Glutamatergic neuron (in vitro differentiated cells): ENCODE measurements at regions not wholly inside any gene's neighbourhood (a gene's known extent, or its start where the extent isn't known, plus 50 kb on each side); places are given as distances from the start of the nearest gene placed in this dataset.
"Not testable (repeated sequence)": the region's sequence is repeated elsewhere in the genome, so short reads cannot be mapped to it uniquely, and the experiment has no call there.

Experiments
- DNase-seq: peaks from one replicate; pipeline ENCODE4 v3.0.0; 2022
- H3K27ac Mint-ChIP-seq: one replicate; pipeline ENCODE4 v1.8.0; 2020; ENCODE audit warnings: mild to moderate bottlenecking, mixed read lengths, inconsistent platforms; ENCODE audit not compliant: unreplicated experiment
- H3K27me3 Mint-ChIP-seq: one replicate; pipeline ENCODE4 v1.8.0; 2020; ENCODE audit warnings: mild to moderate bottlenecking, moderate library complexity, mixed read lengths, inconsistent platforms; ENCODE audit not compliant: unreplicated experiment
- H3K36me3 Mint-ChIP-seq: one replicate; pipeline ENCODE4 v1.8.0; 2020; ENCODE audit warnings: mild to moderate bottlenecking, mixed read lengths, inconsistent platforms; ENCODE audit not compliant: unreplicated experiment
- H3K4me1 Mint-ChIP-seq: one replicate; pipeline ENCODE4 v1.8.0; 2020; ENCODE audit warnings: mild to moderate bottlenecking, low read depth, mixed read lengths, inconsistent platforms; ENCODE audit not compliant: unreplicated experiment
- H3K4me3 Mint-ChIP-seq: one replicate; pipeline ENCODE4 v1.8.0; 2020; ENCODE audit warnings: mild to moderate bottlenecking, mixed read lengths, inconsistent platforms; ENCODE audit not compliant: unreplicated experiment
- H3K9me3 Mint-ChIP-seq: one replicate; pipeline ENCODE4 v1.8.0; 2020; ENCODE audit warnings: mild to moderate bottlenecking, moderate library complexity, mixed read lengths, inconsistent platforms; ENCODE audit not compliant: unreplicated experiment
- CTCF ChIP-seq: fragments of 200-600 bp; sonication (generic); IDR thresholded peaks from one replicate; pipeline ENCODE4 v1.5.0; 2021; ENCODE audit not compliant: partially characterized antibody, unreplicated experiment

GRCh38 chr3:4083225-4084015 is 219.7 kb upstream of the SETMAR start:
- H3K27me3 Mint-ChIP-seq, result no peaks in the 10 kb centered on the region
- no peaks in the 10 kb centered on the region for H3K9me3 Mint-ChIP-seq
- peaks cover 10% of the 10 kb centered on the region for H3K4me1 Mint-ChIP-seq
- no peaks in the 10 kb centered on the region for H3K36me3 Mint-ChIP-seq
- no peak for TF ChIP-seq CTCF
- peak overlapping the region; percentile 40 for H3K27ac Mint-ChIP-seq
- no peak overlapping the region for H3K4me3 Mint-ChIP-seq
- no peak for DNase-seq

DNA sequence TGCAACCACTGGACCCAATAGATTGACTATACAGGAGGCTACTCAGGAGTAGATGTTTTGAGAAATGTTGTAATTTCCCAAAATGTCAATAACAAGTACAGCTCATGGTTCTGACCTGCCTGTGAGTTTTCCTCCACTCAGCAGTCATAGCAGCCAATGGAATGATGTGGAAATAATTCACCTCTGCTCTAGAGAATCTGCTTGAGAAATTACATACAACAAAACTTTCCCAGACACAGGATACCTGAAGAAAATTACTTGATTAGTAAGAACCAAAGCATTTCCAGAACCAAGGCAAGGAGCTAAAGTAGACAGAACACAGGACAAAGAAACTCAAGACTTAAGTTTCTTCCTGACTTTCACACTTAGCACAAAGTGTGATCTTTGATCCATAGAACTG is 218.9 kb upstream of the SETMAR start:
- DNase-seq, result no peak
- H3K4me3 Mint-ChIP-seq, result no peak overlapping the region
- peaks cover 10% of the 10 kb centered on the region for H3K4me1 Mint-ChIP-seq
- TF ChIP-seq CTCF, result no peak
- no peaks in the 10 kb centered on the region for H3K36me3 Mint-ChIP-seq
- no peak overlapping the region for H3K27ac Mint-ChIP-seq
- H3K27me3 Mint-ChIP-seq, result no peaks in the 10 kb centered on the region
- H3K9me3 Mint-ChIP-seq, result no peaks in the 10 kb centered on the region

DNA sequence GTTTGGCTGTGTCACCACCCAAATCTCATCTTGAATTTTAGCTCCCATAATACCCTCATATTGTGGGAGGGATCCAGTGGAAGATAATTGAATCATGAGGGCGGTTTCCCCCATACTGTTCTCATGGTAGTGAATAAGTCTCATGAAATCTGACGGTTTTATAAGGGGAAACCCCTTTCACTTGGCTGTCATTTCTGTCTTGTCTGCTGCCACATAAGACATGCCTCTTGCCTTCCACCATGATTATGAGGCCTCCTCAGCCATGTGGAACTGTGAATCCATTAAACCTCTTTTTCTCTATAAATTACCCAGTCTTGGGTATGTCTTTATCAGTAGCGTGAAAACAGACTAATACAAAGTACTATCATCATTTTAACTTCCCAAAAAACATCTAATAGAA is 216.5 kb upstream of the SETMAR start:
- not testable (repeated sequence) for H3K27me3 Mint-ChIP-seq, H3K4me1 Mint-ChIP-seq, H3K27ac Mint-ChIP-seq, H3K4me3 Mint-ChIP-seq, DNase-seq, H3K36me3 Mint-ChIP-seq, H3K9me3 Mint-ChIP-seq

DNA sequence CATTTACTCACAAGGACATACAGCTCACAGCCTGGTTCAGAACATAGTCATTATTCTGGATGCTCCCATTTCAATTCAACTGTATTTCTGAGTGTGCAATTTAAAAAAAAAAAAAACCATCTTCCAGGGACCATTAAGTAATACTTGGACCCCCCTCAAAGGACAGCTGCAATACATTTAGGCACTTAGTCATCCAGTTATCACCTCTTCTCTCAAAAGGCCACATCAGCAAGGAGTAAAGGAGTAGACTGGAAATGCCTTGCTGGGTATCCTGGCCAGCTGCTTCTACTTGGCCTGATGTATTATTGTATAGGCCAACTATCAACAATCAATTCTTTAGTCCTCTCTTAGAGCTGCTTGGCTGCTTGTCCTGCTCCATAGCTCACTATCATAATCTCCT is 211.4 kb upstream of the SETMAR start:
- DNase-seq, result no peak
- TF ChIP-seq CTCF, result no peak
- no peaks in the 10 kb centered on the region for H3K36me3 Mint-ChIP-seq
- no peak overlapping the region for H3K27ac Mint-ChIP-seq
- no peaks in the 10 kb centered on the region for H3K27me3 Mint-ChIP-seq
- H3K9me3 Mint-ChIP-seq, result no peaks in the 10 kb centered on the region
- H3K4me1 Mint-ChIP-seq, result no peaks in the 10 kb centered on the region
- no peak overlapping the region for H3K4me3 Mint-ChIP-seq

- no peak for DNase-seq
- no peaks in the 10 kb centered on the region for H3K36me3 Mint-ChIP-seq
Measured at GRCh38 chr3:4097801-4098200, 205.4 kb upstream of the SETMAR start.

More at GRCh38 chr3:4097801-4098200, 205.4 kb upstream of the SETMAR start:
- no peaks in the 10 kb centered on the region for H3K4me1 Mint-ChIP-seq
- no peaks in the 10 kb centered on the region for H3K27me3 Mint-ChIP-seq
- no peak overlapping the region for H3K4me3 Mint-ChIP-seq
- no peak overlapping the region for H3K27ac Mint-ChIP-seq
- peaks cover 2% of the 10 kb centered on the region for H3K9me3 Mint-ChIP-seq
- no peak for TF ChIP-seq CTCF
